Activated CD4-positive, alpha-beta T cell treated with anti-CD3 and anti-CD28 coated beads, Interleukin-2, amount 10 ng/mL, durations not matched to agents 24 days and 14 days (primary cell): ENCODE measurements at regions not wholly inside any gene's neighbourhood (a gene's known extent, or its start where the extent isn't known, plus 50 kb on each side); places are given as distances from the start of the nearest gene placed in this dataset.

Experiments used
- DNase-seq: peaks from one replicate; pipeline ENCODE4 v3.0.0; 2022
- H3K27ac Mint-ChIP-seq: one replicate; pipeline ENCODE4 v1.8.0; 2022; ENCODE audit warnings: mild to moderate bottlenecking, mixed read lengths
- H3K27me3 Mint-ChIP-seq: one replicate; pipeline ENCODE4 v1.8.0; 2022; ENCODE audit warnings: mixed read lengths
- H3K36me3 Mint-ChIP-seq: one replicate; pipeline ENCODE4 v1.8.0; 2022; ENCODE audit warnings: low read depth, mild to moderate bottlenecking, mixed read lengths
- H3K4me1 Mint-ChIP-seq: one replicate; pipeline ENCODE4 v1.8.0; 2021; ENCODE audit warnings: mixed read lengths
- H3K4me3 Mint-ChIP-seq: one replicate; pipeline ENCODE4 v1.8.0; 2022; ENCODE audit warnings: mild to moderate bottlenecking, moderate library complexity, mixed read lengths
- H3K9me3 Mint-ChIP-seq: one replicate; pipeline ENCODE4 v1.8.0; 2021; ENCODE audit warnings: mixed read lengths
- intact Hi-C: fragments of 100-400 bp; cut with micrococcal nuclease; formaldehyde crosslinking; loops from one replicate; pipeline ENCODE4 v1.15.1; 2023

DNA sequence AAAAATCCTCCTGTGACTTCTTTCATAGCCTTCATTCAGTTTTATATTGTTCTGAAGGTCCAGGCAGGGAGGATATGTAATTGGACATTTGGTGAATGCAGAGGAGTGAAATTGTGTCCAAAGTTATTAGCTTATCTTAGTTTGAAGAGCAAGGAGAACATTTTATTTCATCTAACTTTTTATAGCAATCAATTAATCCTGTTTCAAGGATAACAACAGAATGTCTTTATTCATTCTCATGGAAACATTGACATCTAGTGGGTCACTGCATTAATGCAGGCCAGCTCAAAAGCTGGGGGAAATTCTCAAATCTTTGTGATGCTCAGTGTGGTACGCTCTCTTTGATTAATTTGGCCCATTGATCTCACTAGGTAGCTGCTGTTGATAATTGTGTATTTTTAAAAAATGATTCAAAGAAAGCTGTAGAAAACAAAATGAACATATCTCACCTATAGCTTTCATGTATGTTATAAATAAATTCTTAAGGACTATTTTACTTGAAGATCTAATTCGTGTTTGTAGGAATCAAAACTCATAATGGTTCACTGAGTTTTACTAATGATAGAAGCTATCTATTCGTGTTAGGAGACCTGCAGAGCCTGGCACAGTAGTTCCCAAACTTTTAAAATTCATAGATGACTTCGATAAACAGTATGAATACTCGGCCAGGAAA, 150.8 kb upstream of the KCNMB2 start:
- H3K4me3 Mint-ChIP-seq, result no peak overlapping the region
- no peaks in the 10 kb centered on the region for H3K4me1 Mint-ChIP-seq
- no peaks in the 10 kb centered on the region for H3K9me3 Mint-ChIP-seq
- peaks cover 3% of the 10 kb centered on the region for H3K27me3 Mint-ChIP-seq
- no peak overlapping the region for H3K27ac Mint-ChIP-seq
- no peaks in the 10 kb centered on the region for H3K36me3 Mint-ChIP-seq
- peak; percentile 65 for DNase-seq
- intact Hi-C loops, result loop anchor here (1.0 to 5.0 kb wide), 2 partner anchors 1448 to 1513 kb away; no protein-coding TSS in a partner anchor

DNA sequence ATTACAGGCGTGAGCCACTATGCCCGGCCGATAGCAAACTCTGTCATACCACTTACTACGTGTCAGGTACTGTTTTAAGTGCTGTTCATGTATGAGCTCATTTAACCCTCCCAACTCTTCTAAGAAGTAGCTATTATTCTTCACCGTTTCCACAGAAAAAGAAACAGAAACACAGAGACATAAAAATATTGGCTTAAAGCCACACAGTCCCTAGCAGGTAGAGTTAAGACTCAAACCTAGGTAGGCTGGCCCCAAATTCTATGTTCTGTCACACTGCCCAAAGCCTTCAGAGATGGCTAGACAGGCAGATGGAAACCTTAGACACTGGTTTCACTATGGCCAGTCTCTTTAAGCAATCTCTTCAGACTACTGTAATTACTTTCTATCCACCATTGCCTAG, 149.8 kb upstream of the KCNMB2 start:
- Mint-ChIP-seq H3K27ac (no peak overlapping the region), H3K4me1 (no peaks in the 10 kb centered on the region), H3K36me3 (no peaks in the 10 kb centered on the region), H3K9me3 (no peaks in the 10 kb centered on the region), H3K4me3 (no peak overlapping the region), H3K27me3 (peaks cover 7% of the 10 kb centered on the region)
- no peak for DNase-seq
- intact Hi-C loops, result loop anchor here (5.0 kb wide), 1 partner anchor 1449 kb away; no protein-coding TSS in a partner anchor

DNA sequence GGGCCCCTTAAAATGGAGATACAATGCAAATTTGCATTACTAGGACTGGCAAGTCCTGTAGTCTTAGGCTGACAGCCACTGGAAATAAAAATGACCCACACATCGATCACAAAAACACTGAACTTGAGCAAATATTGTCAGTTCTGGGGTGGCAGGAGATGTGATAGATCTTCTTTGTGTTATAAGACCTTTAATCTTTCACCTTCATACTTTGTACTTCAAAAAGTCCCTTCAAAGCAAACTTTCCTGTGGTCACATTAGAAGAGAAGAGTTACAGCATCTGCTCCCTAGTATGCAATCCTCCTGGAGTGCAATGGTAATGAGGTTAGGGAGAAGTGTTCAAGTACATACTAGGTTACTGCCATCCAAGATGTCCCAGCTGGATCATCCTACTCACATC, 149.4 kb upstream of the KCNMB2 start:
- Mint-ChIP-seq H3K27me3 (peaks cover 7% of the 10 kb centered on the region), H3K9me3 (no peaks in the 10 kb centered on the region), H3K4me1 (no peaks in the 10 kb centered on the region), H3K27ac (no peak overlapping the region), H3K4me3 (no peak overlapping the region), H3K36me3 (no peaks in the 10 kb centered on the region)
- no peak for DNase-seq
- intact Hi-C loops, result loop anchor here (5.0 kb wide), 1 partner anchor 1450 kb away; no protein-coding TSS in a partner anchor

DNA sequence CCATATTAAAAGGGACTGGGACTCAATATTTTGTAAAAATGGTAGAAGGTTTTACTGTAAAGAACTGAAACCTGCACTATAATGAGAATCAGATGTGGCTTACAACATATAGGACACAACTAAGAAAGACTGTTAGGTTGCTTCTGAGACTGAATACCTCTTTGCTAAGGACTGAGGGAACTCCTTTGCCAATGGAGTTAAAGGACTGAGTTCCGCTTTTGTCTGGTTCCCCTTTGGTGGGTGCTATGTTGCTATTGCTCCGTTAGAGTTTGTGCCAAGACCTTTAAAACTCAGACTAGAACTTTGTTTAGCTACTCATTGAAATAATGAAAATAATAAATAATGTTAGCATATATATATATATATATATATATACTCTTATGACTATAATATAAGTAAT, 147.8 kb upstream of the KCNMB2 start:
- DNase-seq, result no peak
- peaks cover 7% of the 10 kb centered on the region for H3K27me3 Mint-ChIP-seq
- H3K27ac Mint-ChIP-seq, result no peak overlapping the region
- H3K4me1 Mint-ChIP-seq, result no peaks in the 10 kb centered on the region
- H3K9me3 Mint-ChIP-seq, result no peaks in the 10 kb centered on the region
- intact Hi-C loops, result loop anchor here (5.0 kb wide), 1 partner anchor 1451 kb away; no protein-coding TSS in a partner anchor
- H3K36me3 Mint-ChIP-seq, result no peaks in the 10 kb centered on the region
- H3K4me3 Mint-ChIP-seq, result no peak overlapping the region

DNA sequence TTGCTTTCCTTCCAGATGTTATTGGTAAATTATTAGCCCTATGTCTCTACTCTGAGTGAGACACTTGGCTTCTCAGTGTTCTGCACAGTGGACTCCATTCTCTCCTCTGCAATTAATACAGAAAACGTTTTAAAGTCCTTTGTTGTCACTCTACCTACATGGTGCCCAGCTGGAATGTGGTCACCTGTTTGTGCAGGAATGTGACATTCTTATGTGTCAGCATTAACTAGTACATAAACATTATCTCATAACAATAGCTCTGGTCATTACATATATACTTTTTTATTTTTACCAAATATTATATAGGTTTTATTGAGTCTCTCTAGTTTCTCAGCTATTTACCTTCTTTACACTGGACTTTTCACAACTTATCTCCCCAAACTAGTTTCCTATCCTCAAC, 147.0 kb upstream of the KCNMB2 start:
- no peak for DNase-seq
- intact Hi-C loops, result loop anchor here (5.0 kb wide), 1 partner anchor 1452 kb away; no protein-coding TSS in a partner anchor
- Mint-ChIP-seq H3K4me1 (no peaks in the 10 kb centered on the region), H3K9me3 (no peaks in the 10 kb centered on the region), H3K36me3 (no peaks in the 10 kb centered on the region), H3K4me3 (no peak overlapping the region), H3K27ac (no peak overlapping the region), H3K27me3 (peaks cover 7% of the 10 kb centered on the region)

DNA sequence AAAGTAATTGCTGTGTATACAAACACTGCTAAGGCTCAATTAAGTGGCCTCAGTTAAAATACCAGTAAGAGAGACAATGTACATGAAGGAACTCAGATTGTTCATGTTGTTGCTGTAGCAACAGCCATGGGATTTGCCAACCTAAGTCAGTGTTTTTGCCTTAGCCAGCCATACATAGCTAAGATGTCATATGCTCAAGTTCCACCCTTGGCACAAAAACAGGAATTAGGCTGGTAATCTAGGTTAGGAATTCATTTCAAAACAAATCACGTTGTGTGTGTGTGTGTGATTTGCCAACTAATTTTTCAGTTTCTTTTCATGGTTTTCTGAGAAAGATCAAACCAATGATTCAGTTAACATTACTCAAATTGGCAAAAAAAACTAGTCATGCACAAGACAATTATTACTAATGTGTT, 143.7 kb upstream of the KCNMB2 start:
- Mint-ChIP-seq H3K36me3 (no peaks in the 10 kb centered on the region), H3K9me3 (no peaks in the 10 kb centered on the region), H3K4me3 (no peak overlapping the region), H3K27ac (no peak overlapping the region), H3K4me1 (no peaks in the 10 kb centered on the region), H3K27me3 (peaks cover 5% of the 10 kb centered on the region)
- intact Hi-C loops, result no loop called here
- no peak for DNase-seq

DNA sequence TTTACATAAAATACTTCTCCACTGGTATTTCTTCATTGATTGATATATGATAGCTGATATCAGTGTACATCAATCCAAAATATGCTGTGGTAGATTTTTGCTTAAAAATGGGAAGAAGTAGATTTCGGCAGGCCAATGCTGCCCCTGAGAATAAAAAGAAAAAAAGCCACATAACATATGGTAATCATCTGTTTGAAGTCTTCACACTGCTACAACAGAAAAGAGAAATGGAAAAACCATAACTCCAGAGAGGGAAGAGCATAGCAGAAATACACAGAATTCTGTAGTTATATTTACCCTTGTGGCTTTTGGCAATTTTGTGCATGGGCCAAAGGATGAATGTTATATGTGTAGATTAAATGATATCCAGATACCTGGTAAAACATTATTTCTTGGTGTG, 143.1 kb upstream of the KCNMB2 start:
- H3K27ac Mint-ChIP-seq, result no peak overlapping the region
- H3K36me3 Mint-ChIP-seq, result no peaks in the 10 kb centered on the region
- DNase-seq, result no peak
- no peaks in the 10 kb centered on the region for H3K9me3 Mint-ChIP-seq
- no peak overlapping the region for H3K4me3 Mint-ChIP-seq
- H3K27me3 Mint-ChIP-seq, result peaks cover 5% of the 10 kb centered on the region
- intact Hi-C loops, result no loop called here
- H3K4me1 Mint-ChIP-seq, result no peaks in the 10 kb centered on the region

DNA sequence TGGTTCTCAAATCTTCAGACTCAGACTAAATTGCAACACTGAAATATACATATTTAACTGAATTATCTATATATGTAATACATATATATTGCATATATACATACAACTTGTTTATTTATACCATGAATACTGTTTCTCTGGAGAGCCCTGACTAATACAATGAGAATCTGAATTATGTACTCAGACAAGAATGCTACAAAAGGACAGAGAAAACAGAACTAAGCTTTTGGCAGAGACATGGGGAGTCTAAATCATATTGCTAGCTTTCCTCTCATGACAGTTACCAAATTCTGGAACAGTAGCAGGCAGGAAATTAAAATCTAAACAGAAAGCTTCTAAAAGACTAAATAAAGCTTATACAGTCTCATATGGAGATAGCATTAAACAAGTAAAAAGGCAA, 142.4 kb upstream of the KCNMB2 start:
- H3K4me3 Mint-ChIP-seq, result no peak overlapping the region
- no peaks in the 10 kb centered on the region for H3K9me3 Mint-ChIP-seq
- H3K36me3 Mint-ChIP-seq, result no peaks in the 10 kb centered on the region
- no peak for DNase-seq
- no peak overlapping the region for H3K27ac Mint-ChIP-seq
- intact Hi-C loops, result no loop called here
- peaks cover 5% of the 10 kb centered on the region for H3K27me3 Mint-ChIP-seq
- H3K4me1 Mint-ChIP-seq, result no peaks in the 10 kb centered on the region

DNA sequence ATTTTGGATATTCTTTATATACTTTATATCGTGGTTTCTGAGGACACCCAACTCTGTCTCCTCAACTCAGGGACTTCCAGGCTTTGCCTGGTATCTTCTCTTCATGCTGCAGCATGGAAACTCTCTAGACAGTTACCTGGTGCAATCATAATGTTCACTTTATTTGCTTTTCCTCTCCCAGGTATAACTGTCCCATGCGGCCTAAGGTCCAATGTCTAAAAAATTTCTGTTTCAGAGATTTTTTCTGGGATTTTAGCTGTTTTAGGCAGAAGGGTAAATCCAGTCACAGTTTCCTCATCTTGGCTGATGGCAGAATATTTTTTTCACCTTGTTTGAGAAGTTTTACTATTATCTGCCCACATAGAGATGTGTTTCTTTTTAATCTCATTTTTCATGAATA, 139.9 kb upstream of the KCNMB2 start:
- no peaks in the 10 kb centered on the region for H3K27me3 Mint-ChIP-seq
- H3K9me3 Mint-ChIP-seq, result no peaks in the 10 kb centered on the region
- intact Hi-C loops, result no loop called here
- H3K36me3 Mint-ChIP-seq, result no peaks in the 10 kb centered on the region
- no peaks in the 10 kb centered on the region for H3K4me1 Mint-ChIP-seq
- H3K4me3 Mint-ChIP-seq, result no peak overlapping the region
- no peak for DNase-seq
- no peak overlapping the region for H3K27ac Mint-ChIP-seq

DNA sequence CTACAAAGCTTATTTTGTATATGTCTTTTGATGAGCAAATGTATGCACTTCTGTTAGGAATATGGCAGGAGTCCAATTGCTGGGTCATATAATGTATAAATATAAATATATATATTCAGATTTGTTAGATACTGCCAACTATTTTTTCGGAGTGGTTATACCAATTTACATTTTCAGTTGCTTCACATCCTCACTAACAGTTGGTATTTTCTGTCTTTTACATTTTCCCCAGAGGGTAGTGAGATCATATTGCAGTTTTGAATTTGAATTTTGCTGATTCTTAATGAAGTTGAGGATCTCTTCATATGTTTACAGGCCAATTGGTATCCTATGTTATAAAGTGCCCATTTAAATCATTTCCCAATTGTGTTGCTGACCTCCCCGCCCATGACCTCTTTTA, 139.0 kb upstream of the KCNMB2 start:
- intact Hi-C loops, result no loop called here
- no peak for DNase-seq
- Mint-ChIP-seq H3K9me3 (no peaks in the 10 kb centered on the region), H3K4me1 (no peaks in the 10 kb centered on the region), H3K36me3 (no peaks in the 10 kb centered on the region), H3K4me3 (no peak overlapping the region), H3K27ac (no peak overlapping the region), H3K27me3 (no peaks in the 10 kb centered on the region)

DNA sequence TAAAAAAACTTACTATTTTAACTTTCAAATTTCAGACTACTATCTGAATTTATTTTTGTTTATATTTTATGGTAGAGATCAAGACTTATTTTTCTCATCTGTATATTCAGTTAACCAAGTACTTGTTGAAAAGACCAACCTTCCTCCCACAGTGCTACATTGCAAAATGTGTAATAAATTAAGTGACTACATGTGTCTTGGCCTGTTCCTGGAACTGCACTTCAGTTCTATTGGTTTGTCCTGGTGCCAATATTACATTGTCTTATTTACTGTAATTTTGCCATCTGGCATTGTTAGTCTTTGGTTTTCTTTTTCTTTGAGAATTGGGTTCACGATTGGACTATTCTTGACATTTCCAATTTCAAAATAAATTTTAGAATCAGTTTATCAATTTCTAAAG, 138.4 kb upstream of the KCNMB2 start:
- H3K27me3 Mint-ChIP-seq, result no peaks in the 10 kb centered on the region
- no peaks in the 10 kb centered on the region for H3K9me3 Mint-ChIP-seq
- H3K4me3 Mint-ChIP-seq, result no peak overlapping the region
- intact Hi-C loops, result no loop called here
- no peaks in the 10 kb centered on the region for H3K36me3 Mint-ChIP-seq
- H3K27ac Mint-ChIP-seq, result no peak overlapping the region
- no peaks in the 10 kb centered on the region for H3K4me1 Mint-ChIP-seq
- DNase-seq, result no peak

DNA sequence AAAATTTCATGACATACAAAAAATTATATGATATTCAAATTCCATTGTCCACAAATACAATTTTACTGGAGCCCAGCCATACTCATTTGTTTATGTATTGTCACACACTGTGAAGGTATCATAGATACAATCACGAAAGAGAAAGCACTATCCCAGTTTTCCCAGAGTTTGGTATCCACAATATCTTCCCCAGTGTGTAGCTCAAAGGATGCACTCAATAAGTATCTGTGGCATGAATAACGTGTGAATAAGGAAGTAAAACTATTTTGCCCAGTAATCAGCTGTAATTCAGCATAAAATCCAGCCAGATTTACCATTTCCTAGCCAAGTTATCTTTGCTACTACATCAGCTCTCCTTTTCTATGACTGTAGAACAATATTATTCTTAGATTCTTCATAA, 131.3 kb upstream of the KCNMB2 start:
- Mint-ChIP-seq H3K36me3 (no peaks in the 10 kb centered on the region), H3K4me3 (no peak overlapping the region), H3K27me3 (no peaks in the 10 kb centered on the region), H3K9me3 (no peaks in the 10 kb centered on the region), H3K4me1 (no peaks in the 10 kb centered on the region), H3K27ac (no peak overlapping the region)
- DNase-seq, result no peak
- intact Hi-C loops, result no loop called here

DNA sequence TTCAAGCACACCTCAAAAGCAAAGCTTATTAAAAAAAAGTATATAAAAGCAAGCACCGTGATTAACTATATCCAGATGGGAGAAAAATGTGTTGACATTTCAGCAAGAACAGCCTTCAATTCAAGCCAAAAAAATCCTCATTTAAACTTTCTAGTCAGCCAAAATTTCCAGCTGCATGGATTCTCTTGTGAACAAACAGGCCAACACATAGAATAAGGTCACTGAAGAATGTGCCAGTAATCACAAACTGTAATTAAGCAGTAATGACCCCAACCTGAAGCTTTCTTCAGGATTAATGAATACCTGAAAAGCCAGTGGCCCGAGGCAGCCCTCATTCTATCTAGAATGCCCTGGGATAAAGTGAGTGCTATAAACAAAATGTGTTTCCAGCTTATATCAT, 130.7 kb upstream of the KCNMB2 start:
- intact Hi-C loops, result no loop called here
- Mint-ChIP-seq H3K9me3 (no peaks in the 10 kb centered on the region), H3K27ac (no peak overlapping the region), H3K36me3 (no peaks in the 10 kb centered on the region), H3K4me3 (no peak overlapping the region), H3K27me3 (no peaks in the 10 kb centered on the region), H3K4me1 (no peaks in the 10 kb centered on the region)
- no peak for DNase-seq

DNA sequence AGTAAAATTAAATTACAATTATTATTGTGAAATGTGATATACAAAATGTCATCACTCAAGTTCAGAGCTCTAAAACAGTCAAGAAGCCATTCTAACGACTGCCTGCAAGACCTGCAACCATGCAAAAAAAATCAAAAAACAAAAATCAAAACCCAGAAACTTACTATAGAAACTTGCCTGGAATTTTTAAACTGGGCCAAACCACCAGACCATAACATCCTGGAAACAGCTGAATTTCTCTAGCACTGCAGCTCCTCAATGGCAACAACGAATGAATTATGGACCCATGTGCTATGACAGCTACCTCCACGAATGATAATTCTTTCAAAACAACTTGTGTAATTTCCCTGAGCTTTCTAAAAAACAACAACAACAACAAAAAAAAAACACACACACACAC, 130.0 kb upstream of the KCNMB2 start:
- Mint-ChIP-seq H3K27me3 (no peaks in the 10 kb centered on the region), H3K27ac (no peak overlapping the region), H3K4me3 (no peak overlapping the region), H3K36me3 (no peaks in the 10 kb centered on the region), H3K9me3 (no peaks in the 10 kb centered on the region), H3K4me1 (no peaks in the 10 kb centered on the region)
- intact Hi-C loops, result no loop called here
- no peak for DNase-seq

DNA sequence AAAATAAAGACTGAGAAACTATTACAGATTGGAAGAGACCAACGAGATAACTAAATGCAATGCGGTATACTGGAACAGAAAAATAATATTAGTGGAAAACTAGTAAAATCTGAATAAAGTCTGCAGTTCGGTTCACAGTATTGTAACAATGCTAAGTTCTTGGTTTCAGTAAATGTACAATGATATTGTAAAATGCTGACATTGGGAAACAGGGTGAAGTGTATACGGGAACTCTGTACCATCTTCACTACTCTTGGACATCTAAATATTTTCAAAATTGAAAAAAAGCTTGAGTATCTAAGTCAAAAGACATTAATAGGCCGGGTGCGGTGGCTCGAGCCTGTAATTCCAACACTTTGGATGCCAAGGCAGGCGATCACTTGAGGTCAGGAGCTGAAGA, 120.9 kb upstream of the KCNMB2 start:
- Mint-ChIP-seq H3K27ac (no peak overlapping the region), H3K4me1 (no peaks in the 10 kb centered on the region), H3K36me3 (no peaks in the 10 kb centered on the region), H3K4me3 (no peak overlapping the region), H3K27me3 (peaks cover 2% of the 10 kb centered on the region), H3K9me3 (no peaks in the 10 kb centered on the region)
- intact Hi-C loops, result no loop called here
- no peak for DNase-seq
